Osteoblast (primary cell): ENCODE measurements at regions not wholly inside any gene's neighbourhood (a gene's known extent, or its start where the extent isn't known, plus 50 kb on each side); places are given as distances from the start of the nearest gene placed in this dataset.
A peak's percentile ranks its signal among the peaks of the same experiment; 100 is the strongest.

Experiments used
- DNase-seq: peaks from one replicate; pipeline ENCODE4 v3.0.0; 2011; ENCODE audit warnings: low spot score, mixed read lengths; ENCODE audit not compliant: insufficient read length; ENCODE audit errors: missing footprints
- H2AFZ ChIP-seq: 2 replicates; pipeline ENCODE4 v1.6.0; 2011; ENCODE audit warnings: mild to moderate bottlenecking, low read length
- H3K27ac ChIP-seq: 2 replicates; pipeline ENCODE4 v1.5.1; 2011; ENCODE audit warnings: mild to moderate bottlenecking, low read depth, low read length, moderate library complexity
- H3K27me3 ChIP-seq: 2 replicates; pipeline ENCODE4 v1.6.0; 2012; ENCODE audit warnings: mild to moderate bottlenecking, control low read depth, inconsistent platforms, low read length, moderate library complexity; ENCODE audit not compliant: insufficient read depth
- H3K36me3 ChIP-seq: 2 replicates; pipeline ENCODE4 v1.5.1; 2011; ENCODE audit warnings: mild to moderate bottlenecking, low read length, control low read depth, moderate library complexity; ENCODE audit not compliant: insufficient read depth
- H3K4me1 ChIP-seq: 2 replicates; pipeline ENCODE4 v1.5.1; 2011; ENCODE audit warnings: mild to moderate bottlenecking, low read length, control low read depth, moderate library complexity; ENCODE audit not compliant: insufficient read depth
- H3K4me2 ChIP-seq: 2 replicates; pipeline ENCODE4 v1.6.0; 2011; ENCODE audit warnings: mild to moderate bottlenecking, low read length; ENCODE audit not compliant: insufficient read depth
- H3K4me3 ChIP-seq: fragments of 200-600 bp; sonication (generic); 3 replicates; pipeline ENCODE4 v1.5.1; 2012; ENCODE audit warnings: mild to moderate bottlenecking, low read length, inconsistent platforms; ENCODE audit not compliant: insufficient read depth
- H3K79me2 ChIP-seq: 2 replicates; pipeline ENCODE4 v1.6.0; 2012; ENCODE audit warnings: mild to moderate bottlenecking, low read length, control low read depth, inconsistent platforms; ENCODE audit not compliant: insufficient read depth
- H3K9me3 ChIP-seq: 2 replicates; pipeline ENCODE4 v1.5.1; 2011; ENCODE audit warnings: low read depth, low read length, control low read depth
- H4K20me1 ChIP-seq: 2 replicates; pipeline ENCODE4 v1.6.0; 2012; ENCODE audit warnings: mild to moderate bottlenecking, low read length, control low read depth; ENCODE audit not compliant: insufficient read depth
- CTCF ChIP-seq: IDR thresholded peaks from 2 replicates; pipeline ENCODE4 v1.5.1; 2011; ENCODE audit warnings: mild to moderate bottlenecking, low read depth, low read length, moderate library complexity; ENCODE audit errors: extremely low read depth

- Histone ChIP-seq H3K4me1 (peaks cover 41% of the 10 kb centered on the region), H3K4me2 (no peak overlapping the region), H3K27ac (peak overlapping the region; percentile 73), H3K27me3 (no peaks in the 10 kb centered on the region), H4K20me1 (no peaks in the 10 kb centered on the region), H3K9me3 (no peaks in the 10 kb centered on the region), H3K36me3 (no peaks in the 10 kb centered on the region), H3K79me2 (no peaks in the 10 kb centered on the region), H3K4me3 (no peak overlapping the region), H2AFZ (peak overlapping the region; percentile 44)
- no peak for DNase-seq
- no peak for TF ChIP-seq CTCF
Observed at GRCh38 chr7:41821521-41822213, 118.8 kb upstream of the INHBA start.

- Histone ChIP-seq H3K27ac (no peak overlapping the region), H3K4me2 (no peak overlapping the region), H3K79me2 (no peaks in the 10 kb centered on the region), H3K9me3 (no peaks in the 10 kb centered on the region), H4K20me1 (no peaks in the 10 kb centered on the region), H3K36me3 (no peaks in the 10 kb centered on the region), H2AFZ (no peak overlapping the region), H3K4me1 (peaks cover 33% of the 10 kb centered on the region), H3K4me3 (no peak overlapping the region), H3K27me3 (no peaks in the 10 kb centered on the region)
- no peak for DNase-seq
- no peak for TF ChIP-seq CTCF
Observed at GRCh38 chr7:41820111-41820671, 117.3 kb upstream of the INHBA start.

GRCh38 chr7:41819645-41820044 is 116.8 kb upstream of the INHBA start:
- Histone ChIP-seq H3K4me3 (no peak overlapping the region), H2AFZ (no peak overlapping the region), H3K36me3 (no peaks in the 10 kb centered on the region), H3K27ac (no peak overlapping the region), H3K79me2 (no peaks in the 10 kb centered on the region), H3K9me3 (no peaks in the 10 kb centered on the region), H3K4me1 (peaks cover 30% of the 10 kb centered on the region), H3K27me3 (no peaks in the 10 kb centered on the region), H3K4me2 (no peak overlapping the region), H4K20me1 (no peaks in the 10 kb centered on the region)
- DNase-seq, result no peak
- TF ChIP-seq CTCF, result no peak

- no peaks in the 10 kb centered on the region for H3K27me3 ChIP-seq
- H3K79me2 ChIP-seq, result no peaks in the 10 kb centered on the region
- no peaks in the 10 kb centered on the region for H4K20me1 ChIP-seq
- no peak overlapping the region for H3K4me3 ChIP-seq
- no peak overlapping the region for H3K27ac ChIP-seq
- H3K9me3 ChIP-seq, result no peaks in the 10 kb centered on the region
- H3K36me3 ChIP-seq, result no peaks in the 10 kb centered on the region
- peaks cover 23% of the 10 kb centered on the region for H3K4me1 ChIP-seq
- no peak for TF ChIP-seq CTCF
- no peak for DNase-seq
- no peak overlapping the region for H3K4me2 ChIP-seq
- H2AFZ ChIP-seq, result no peak overlapping the region
Observed at GRCh38 chr7:41818765-41819398, 116.0 kb upstream of the INHBA start.
